ENCODE measurements at regions not wholly inside any gene's neighbourhood (a gene's known extent, or its start where the extent isn't known, plus 50 kb on each side); places are given as distances from the start of the nearest gene placed in this dataset.

DNA sequence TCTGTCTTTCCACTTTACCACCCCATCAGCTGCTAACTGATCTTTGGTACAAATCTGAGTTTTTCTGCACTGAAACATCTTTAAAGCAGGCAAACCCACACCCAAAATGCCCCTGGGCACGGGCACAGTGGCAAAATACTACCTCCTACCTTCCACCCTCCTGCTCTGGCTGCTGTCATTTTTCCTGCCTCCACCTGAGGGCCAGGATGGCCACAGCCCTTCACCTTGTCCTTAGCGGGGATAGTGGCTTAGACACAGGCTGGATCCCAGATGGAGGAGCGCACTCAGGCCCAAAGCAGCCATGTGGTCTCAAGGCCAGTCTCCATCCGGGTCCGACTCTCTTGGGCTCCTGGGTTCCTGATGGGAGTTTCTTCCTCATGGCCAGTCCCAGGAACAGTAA lies 98.3 kb downstream of the HIF1AN start:
- FAIRE-seq = no peak
- Histone ChIP-seq H3K4me2 (ENCODE audit: control insufficient read depth, extremely low read depth, insufficient read depth, low read depth, low read length) (no peak overlapping the region), H3K9me1 (ENCODE audit: control insufficient read depth, extremely low read depth, insufficient read depth, low read length) (no peaks in the 10 kb centered on the region), H3K27me3 (ENCODE audit: control insufficient read depth, extremely low read depth, insufficient read depth, low read length) (peaks cover 25% of the 10 kb centered on the region), H3K27ac (ENCODE audit: control insufficient read depth, insufficient read depth, low read length) (no peak overlapping the region), H3K36me3 (ENCODE audit: control insufficient read depth in 2 of 2, extremely low read depth in 1 of 2, insufficient read depth in 2 of 2, low read length in 2 of 2) (no peaks in the 10 kb centered on the region), H2AFZ (ENCODE audit: control insufficient read depth, low read length) (no peak overlapping the region), H3K9me3 (ENCODE audit: control insufficient read depth, low read depth, low read length) (no peaks in the 10 kb centered on the region), H3K79me2 (ENCODE audit: control insufficient read depth, insufficient read depth, low read length) (no peaks in the 10 kb centered on the region), H3K4me1 (ENCODE audit: control insufficient read depth, extremely low read depth, insufficient read depth, low read length) (no peaks in the 10 kb centered on the region), H3K4me3 (ENCODE audit: control insufficient read depth in 2 of 3, extremely low read depth in 1 of 3, insufficient read depth in 2 of 3, low read depth in 1 of 3, low read length in 3 of 3) (no peak overlapping the region), H4K20me1 (ENCODE audit: control insufficient read depth, extremely low read depth, insufficient read depth, low read length) (no peaks in the 10 kb centered on the region), H3K9ac (ENCODE audit: control insufficient read depth, extremely low read depth, insufficient read depth, low read length) (no peak overlapping the region)
- no peak for DNase-seq (ENCODE audit: low read depth, low spot score)
- dilution Hi-C loops (cut with MboI; ENCODE audit: extremely low pct_ligation_motif_present, low sequenced_read_pairs) = no loop called here
- no peak for TF ChIP-seq EZH2 (IDR thresholded peaks at IDR 0.05; ENCODE audit: low read length)
- no peak for TF ChIP-seq CTCF (optimal IDR thresholded peaks at IDR 0.05 in 1 of 3, IDR thresholded peaks at IDR 0.05 in 1 of 3, conservative IDR thresholded peaks at IDR 0.05 in 1 of 3; ENCODE audit: extremely low read depth in 1 of 3, insufficient read depth in 2 of 3, low read length in 3 of 3)

DNA sequence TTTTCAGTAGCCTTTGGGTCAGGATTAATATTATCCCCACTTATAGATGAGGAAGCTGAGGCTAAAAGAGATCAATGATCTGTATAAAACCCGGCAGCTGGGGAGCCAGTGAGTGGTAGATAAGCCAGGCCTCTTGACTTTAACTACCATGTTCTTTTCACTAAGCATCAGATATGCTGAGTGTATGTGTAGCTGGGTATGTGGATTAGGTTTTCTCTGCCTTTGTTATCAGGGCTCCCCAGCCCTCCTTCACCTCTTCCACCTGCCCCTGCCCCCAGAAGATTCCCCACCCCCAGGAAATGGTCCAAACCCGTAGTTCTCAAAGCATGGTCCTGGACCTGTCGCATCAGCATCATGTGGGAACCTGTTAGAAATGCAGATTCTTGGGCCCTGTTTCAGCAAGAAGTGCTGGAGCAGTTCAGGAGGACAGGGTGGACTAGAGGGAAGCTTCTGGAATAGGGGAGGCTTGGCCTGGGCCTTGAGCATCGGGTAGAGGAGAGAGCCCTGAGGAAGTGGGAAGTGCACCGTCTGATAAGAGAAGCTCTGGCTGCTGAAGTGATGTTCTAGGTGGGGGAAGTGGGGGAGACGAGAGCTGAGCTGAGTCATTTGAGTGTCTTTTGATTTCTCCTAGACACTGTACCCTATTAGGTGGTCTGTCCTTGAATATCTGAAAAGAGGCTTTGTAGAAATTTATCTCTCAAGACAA lies 101.3 kb downstream of the HIF1AN start:
- FAIRE-seq = no peak
- H3K4me1 ChIP-seq (ENCODE audit: control insufficient read depth, extremely low read depth, insufficient read depth, low read length) = no peaks in the 10 kb centered on the region
- H2AFZ ChIP-seq (ENCODE audit: control insufficient read depth, low read length) = no peak overlapping the region
- no peaks in the 10 kb centered on the region for H4K20me1 ChIP-seq (ENCODE audit: control insufficient read depth, extremely low read depth, insufficient read depth, low read length)
- H3K9me1 ChIP-seq (ENCODE audit: control insufficient read depth, extremely low read depth, insufficient read depth, low read length) = no peaks in the 10 kb centered on the region
- TF ChIP-seq EZH2 (IDR thresholded peaks at IDR 0.05; ENCODE audit: low read length) (no peak), CTCF (optimal IDR thresholded peaks at IDR 0.05 in 1 of 3, IDR thresholded peaks at IDR 0.05 in 1 of 3, conservative IDR thresholded peaks at IDR 0.05 in 1 of 3; ENCODE audit: extremely low read depth in 1 of 3, insufficient read depth in 2 of 3, low read length in 3 of 3) (no peak)
- peaks cover 35% of the 10 kb centered on the region for H3K27me3 ChIP-seq (ENCODE audit: control insufficient read depth, extremely low read depth, insufficient read depth, low read length)
- no peak overlapping the region for H3K27ac ChIP-seq (ENCODE audit: control insufficient read depth, insufficient read depth, low read length)
- H3K4me3 ChIP-seq (ENCODE audit: control insufficient read depth in 2 of 3, extremely low read depth in 1 of 3, insufficient read depth in 2 of 3, low read depth in 1 of 3, low read length in 3 of 3) = no peak overlapping the region
- no peaks in the 10 kb centered on the region for H3K79me2 ChIP-seq (ENCODE audit: control insufficient read depth, insufficient read depth, low read length)
- no peak for DNase-seq (ENCODE audit: low read depth, low spot score)
- no peaks in the 10 kb centered on the region for H3K9me3 ChIP-seq (ENCODE audit: control insufficient read depth, low read depth, low read length)
- dilution Hi-C loops (cut with MboI; ENCODE audit: extremely low pct_ligation_motif_present, low sequenced_read_pairs) = no loop called here
- H3K36me3 ChIP-seq (ENCODE audit: control insufficient read depth in 2 of 2, extremely low read depth in 1 of 2, insufficient read depth in 2 of 2, low read length in 2 of 2) = no peaks in the 10 kb centered on the region
- H3K9ac ChIP-seq (ENCODE audit: control insufficient read depth, extremely low read depth, insufficient read depth, low read length) = no peak overlapping the region
- H3K4me2 ChIP-seq (ENCODE audit: control insufficient read depth, extremely low read depth, insufficient read depth, low read depth, low read length) = no peak overlapping the region
